LNCAP (cell line): ENCODE measurements at regions not wholly inside any gene's neighbourhood (a gene's known extent, or its start where the extent isn't known, plus 50 kb on each side); places are given as distances from the start of the nearest gene placed in this dataset.

Experiments
- TF ChIP-seq, protein P1 (sequence below): fragments of 450-650 bp; IDR thresholded peaks from 2 replicates; pipeline ENCODE4 v1.5.1; 2017; ENCODE audit warnings: mild to moderate bottlenecking

DNA sequence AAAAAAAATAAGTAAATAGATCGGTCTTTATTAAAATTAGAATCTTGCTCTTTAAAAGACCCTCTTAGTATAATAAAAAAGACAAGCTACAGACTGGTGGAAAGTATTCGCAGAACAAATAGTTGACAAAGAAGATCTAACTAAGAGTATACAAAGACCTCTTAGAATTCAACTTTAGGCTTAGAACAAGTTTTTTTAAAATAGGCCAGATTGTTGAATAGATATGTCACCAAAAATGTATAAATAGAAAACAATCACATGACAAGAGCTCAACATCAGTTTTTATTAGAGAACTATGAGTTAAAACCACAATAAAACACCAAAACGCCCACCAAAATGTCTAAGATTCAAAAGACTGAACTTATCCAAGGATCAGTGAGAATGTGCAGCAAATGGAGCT lies 632.7 kb upstream of the PTCHD4 start:
- TF ChIP-seq, protein P1, sequence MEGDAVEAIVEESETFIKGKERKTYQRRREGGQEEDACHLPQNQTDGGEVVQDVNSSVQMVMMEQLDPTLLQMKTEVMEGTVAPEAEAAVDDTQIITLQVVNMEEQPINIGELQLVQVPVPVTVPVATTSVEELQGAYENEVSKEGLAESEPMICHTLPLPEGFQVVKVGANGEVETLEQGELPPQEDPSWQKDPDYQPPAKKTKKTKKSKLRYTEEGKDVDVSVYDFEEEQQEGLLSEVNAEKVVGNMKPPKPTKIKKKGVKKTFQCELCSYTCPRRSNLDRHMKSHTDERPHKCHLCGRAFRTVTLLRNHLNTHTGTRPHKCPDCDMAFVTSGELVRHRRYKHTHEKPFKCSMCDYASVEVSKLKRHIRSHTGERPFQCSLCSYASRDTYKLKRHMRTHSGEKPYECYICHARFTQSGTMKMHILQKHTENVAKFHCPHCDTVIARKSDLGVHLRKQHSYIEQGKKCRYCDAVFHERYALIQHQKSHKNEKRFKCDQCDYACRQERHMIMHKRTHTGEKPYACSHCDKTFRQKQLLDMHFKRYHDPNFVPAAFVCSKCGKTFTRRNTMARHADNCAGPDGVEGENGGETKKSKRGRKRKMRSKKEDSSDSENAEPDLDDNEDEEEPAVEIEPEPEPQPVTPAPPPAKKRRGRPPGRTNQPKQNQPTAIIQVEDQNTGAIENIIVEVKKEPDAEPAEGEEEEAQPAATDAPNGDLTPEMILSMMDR = no peak

DNA sequence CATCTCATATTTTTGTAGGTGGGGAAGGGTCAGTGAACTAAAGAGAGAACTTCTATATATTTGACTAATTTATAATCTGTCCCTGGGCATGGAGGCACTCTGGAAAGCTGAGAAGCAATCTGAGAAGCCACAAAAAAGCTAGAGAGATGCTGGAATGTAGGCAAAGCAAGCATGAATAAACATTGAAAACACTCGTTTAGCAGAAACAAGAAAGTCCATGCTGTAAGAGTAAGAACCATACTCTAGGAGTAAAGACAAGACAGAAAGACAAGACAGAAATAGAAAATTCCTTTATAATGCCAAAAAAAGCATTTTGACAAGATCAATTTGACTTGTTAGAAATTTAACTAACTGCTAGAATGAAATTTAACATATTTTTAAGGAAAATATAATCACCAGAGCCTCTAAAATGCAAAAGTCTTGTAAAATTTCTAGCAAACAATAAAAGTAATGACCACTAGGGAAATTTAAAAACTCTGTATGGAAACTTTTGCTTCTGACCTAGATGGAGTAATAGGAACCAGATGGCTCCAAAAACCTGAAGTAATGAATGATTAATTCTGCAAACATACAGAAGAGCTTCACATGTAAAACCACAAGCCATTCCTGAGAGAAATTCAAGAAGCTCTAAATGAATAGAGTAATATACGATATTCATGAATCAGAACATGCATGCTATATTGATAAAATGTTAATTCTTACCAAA lies 625.7 kb upstream of the PTCHD4 start:
- TF ChIP-seq, protein P1 = no peak

GRCh38 chr6:48735846-48736245 lies 624.8 kb upstream of the PTCHD4 start:
- TF ChIP-seq, protein P1 = no peak

DNA sequence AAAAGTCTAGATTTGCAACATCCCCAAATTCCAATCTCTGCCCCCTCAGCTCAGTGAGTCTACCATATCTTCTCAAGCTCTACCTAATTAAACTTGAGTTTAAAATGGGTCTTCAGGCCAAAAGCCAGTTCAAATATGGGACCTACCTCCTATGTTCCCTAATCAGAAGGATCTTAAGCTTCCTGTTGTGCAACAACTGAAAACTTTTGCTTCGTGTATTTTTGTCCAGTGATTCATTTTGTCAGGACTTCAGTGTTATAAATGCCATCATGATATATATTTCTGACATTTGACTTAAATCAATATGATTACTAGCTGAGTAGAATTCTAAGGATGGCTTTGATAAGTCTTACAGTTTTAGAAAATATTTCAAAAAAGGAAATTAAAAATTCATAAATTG lies 622.6 kb upstream of the PTCHD4 start:
- TF ChIP-seq, protein P1 = no peak

- TF ChIP-seq, protein P1 = no peak
Observed at GRCh38 chr6:48714699-48715098, 603.7 kb upstream of the PTCHD4 start.

GRCh38 chr6:48714250-48714649 lies 603.3 kb upstream of the PTCHD4 start:
- TF ChIP-seq, protein P1 = no peak

DNA sequence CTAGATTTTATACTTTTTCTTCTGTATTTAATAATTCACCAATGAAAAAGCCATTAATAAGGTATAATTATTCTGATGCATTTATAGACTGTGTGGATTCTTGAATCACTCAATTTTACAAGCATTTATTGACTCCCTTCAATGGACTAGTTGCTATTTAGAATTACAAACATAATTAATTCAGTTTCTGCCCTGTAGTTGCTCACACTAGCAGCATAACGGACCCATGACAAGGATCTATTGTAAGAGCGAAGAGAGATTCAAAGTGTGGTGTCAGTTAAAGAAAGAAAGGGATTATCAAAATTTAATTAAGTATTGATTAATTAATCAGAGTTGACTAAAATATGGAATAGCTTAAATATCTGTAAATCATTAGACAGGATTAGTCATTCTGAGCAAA lies 602.6 kb upstream of the PTCHD4 start:
- TF ChIP-seq, protein P1 = no peak

DNA sequence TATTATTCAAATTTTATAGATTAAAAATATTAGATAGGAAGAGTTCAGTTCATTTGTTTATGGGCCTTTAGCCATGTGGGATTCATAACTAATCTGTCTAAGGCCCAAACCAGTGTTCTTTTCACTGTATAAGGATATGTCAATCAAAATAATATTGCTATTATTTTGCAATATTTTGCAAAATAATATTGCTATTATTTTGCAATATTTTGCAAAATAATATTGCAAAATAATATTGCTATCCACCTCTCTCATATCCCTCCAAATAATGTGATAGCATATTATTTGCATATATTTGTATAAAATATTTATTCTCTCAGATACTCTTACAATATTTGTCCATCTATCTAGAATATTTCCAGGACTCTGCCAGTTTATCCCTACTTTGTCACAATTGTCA lies 595.3 kb upstream of the PTCHD4 start:
- TF ChIP-seq, protein P1 = no peak
